OCI-LY1 (cell line): ENCODE measurements at regions not wholly inside any gene's neighbourhood (a gene's known extent, or its start where the extent isn't known, plus 50 kb on each side); places are given as distances from the start of the nearest gene placed in this dataset.

Experiments
- EZH2 ChIP-seq: fragments of 200-600 bp; sonication (generic), shearing (Covaris generic); IDR thresholded peaks from 2 replicates; pipeline ENCODE4 v1.8.0; 2017; ENCODE audit warnings: borderline replicate concordance, mixed run types, mild to moderate bottlenecking, antibody characterized with exemption, low read length, moderate library complexity, mixed read lengths
- TF ChIP-seq, protein P1 (sequence below): fragments of 200-600 bp; sonication (generic), shearing (Covaris generic); IDR thresholded peaks from 2 replicates; pipeline ENCODE4 v1.5.1; 2017; ENCODE audit warnings: mild to moderate bottlenecking, antibody characterized with exemption, low read length, moderate library complexity, mixed read lengths

DNA sequence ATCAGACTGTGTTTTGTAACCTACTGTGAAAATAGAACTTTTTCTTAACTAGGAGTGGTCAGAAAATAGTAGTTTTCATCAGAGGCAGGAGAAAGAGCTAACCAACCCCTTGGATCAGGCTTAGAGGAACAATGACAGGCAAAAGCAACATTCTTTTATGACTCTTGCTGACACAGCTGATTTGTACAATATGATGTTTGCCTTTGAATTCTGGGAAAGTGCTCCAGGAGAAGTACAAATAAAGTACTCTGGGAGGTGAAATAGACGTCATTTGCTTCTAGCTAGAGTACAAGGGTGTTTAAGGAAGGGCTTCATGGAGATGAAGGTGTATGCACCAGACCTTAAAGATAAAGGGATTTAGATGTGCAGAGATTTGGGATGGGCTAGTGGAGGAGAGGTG is 75.1 kb upstream of the KIAA1217 start:
- TF ChIP-seq, protein P1, sequence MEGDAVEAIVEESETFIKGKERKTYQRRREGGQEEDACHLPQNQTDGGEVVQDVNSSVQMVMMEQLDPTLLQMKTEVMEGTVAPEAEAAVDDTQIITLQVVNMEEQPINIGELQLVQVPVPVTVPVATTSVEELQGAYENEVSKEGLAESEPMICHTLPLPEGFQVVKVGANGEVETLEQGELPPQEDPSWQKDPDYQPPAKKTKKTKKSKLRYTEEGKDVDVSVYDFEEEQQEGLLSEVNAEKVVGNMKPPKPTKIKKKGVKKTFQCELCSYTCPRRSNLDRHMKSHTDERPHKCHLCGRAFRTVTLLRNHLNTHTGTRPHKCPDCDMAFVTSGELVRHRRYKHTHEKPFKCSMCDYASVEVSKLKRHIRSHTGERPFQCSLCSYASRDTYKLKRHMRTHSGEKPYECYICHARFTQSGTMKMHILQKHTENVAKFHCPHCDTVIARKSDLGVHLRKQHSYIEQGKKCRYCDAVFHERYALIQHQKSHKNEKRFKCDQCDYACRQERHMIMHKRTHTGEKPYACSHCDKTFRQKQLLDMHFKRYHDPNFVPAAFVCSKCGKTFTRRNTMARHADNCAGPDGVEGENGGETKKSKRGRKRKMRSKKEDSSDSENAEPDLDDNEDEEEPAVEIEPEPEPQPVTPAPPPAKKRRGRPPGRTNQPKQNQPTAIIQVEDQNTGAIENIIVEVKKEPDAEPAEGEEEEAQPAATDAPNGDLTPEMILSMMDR = no peak
- no peak for TF ChIP-seq EZH2
